HCT116 (cell line): ENCODE measurements at regions not wholly inside any gene's neighbourhood (a gene's known extent, or its start where the extent isn't known, plus 50 kb on each side); places are given as distances from the start of the nearest gene placed in this dataset.
A peak's percentile ranks its signal among the peaks of the same experiment; 100 is the strongest.

ENCODE experiments used
- ATAC-seq: fragments of 200-7000 bp; cut with Tn5 transposase; 2 replicates; pipeline ENCODE4 v1.9.1; 2020; ENCODE audit warnings: mild to moderate bottlenecking, moderate library complexity
- BruUV-seq: library from RNA; stranded (reverse); fragments of 400-500 nt; replicated peaks from 2 replicates; lab custom pipeline; 2021; lab: Mats Ljungman, UMichigan
- CTCF ChIA-PET: fragments of 300-600 bp; sonication (Branson Sonifier 250); formaldehyde crosslinking; loops from one replicate; lab custom pipeline; 2021; ENCODE audit warnings: antibody characterized with exemption; lab: Charles Lee
- POLR2A ChIA-PET: fragments of 300-600, 350-600 bp; sonication (Branson Sonifier 250); formaldehyde crosslinking; loops from one replicate; lab custom pipeline; 2021; ENCODE audit warnings: antibody characterized with exemption; lab: Charles Lee
- RAD21 ChIA-PET, 2 experiments: fragments of 300-600 bp; sonication (Branson Sonifier 250); formaldehyde crosslinking; loops; one replicate each; lab custom pipeline; 2023; ENCODE audit warnings: low total read pairs in 2 of 2; ENCODE audit not compliant: uncharacterized antibody in 2 of 2, unreplicated experiment in 2 of 2, low non-redundant PET in 1 of 2; lab: Charles Lee
- DNase-seq: peaks from one replicate; pipeline ENCODE4 v3.0.0-alpha.2; 2010; ENCODE audit warnings: low read depth, low spot score
- H2AFZ ChIP-seq: fragments of 200-600 bp; shearing (Covaris generic), sonication (generic); 2 replicates; pipeline ENCODE4 v1.6.1; 2017; ENCODE audit warnings: low read depth, mixed run types, mixed read lengths, antibody characterized with exemption, low read length; ENCODE audit not compliant: poor library complexity, severe bottlenecking
- H3K27ac ChIP-seq: 2 replicates; pipeline ENCODE4 v1.5.1; 2012; ENCODE audit warnings: low read depth, low read length
- H3K27me3 ChIP-seq: fragments of 200-600 bp; sonication (generic); 2 replicates; pipeline ENCODE4 v1.6.1; 2016; ENCODE audit warnings: mixed run types, low read length, mixed read lengths; ENCODE audit not compliant: insufficient read depth
- H3K36me3 ChIP-seq, 2 experiments: fragments of 200-500 bp in 1 of 2; fragments of 200-600 bp in 1 of 2; sonication (Bioruptor generic) in 1 of 2; sonication (generic) in 1 of 2; 2 replicates each; pipeline versions ENCODE4 v1.5.1 to v1.6.1; 2014 to 2016; ENCODE audit warnings: low read length in 2 of 2, inconsistent platforms in 1 of 2, mixed read lengths in 1 of 2, mixed run types in 1 of 2; ENCODE audit not compliant: insufficient read depth in 2 of 2, control insufficient read depth in 1 of 2
- H3K4me1 ChIP-seq, 2 experiments: fragments of 200-600 bp in 1 of 2; sonication (generic) in 1 of 2; 2 replicates each; pipeline versions ENCODE4 v1.5.1 to v1.6.1; 2012 to 2017; ENCODE audit warnings: low read length in 2 of 2, inconsistent platforms in 1 of 2, mild to moderate bottlenecking in 1 of 2, mixed read lengths in 1 of 2, mixed run types in 1 of 2, moderate library complexity in 1 of 2; ENCODE audit not compliant: insufficient read depth in 2 of 2, control insufficient read depth in 1 of 2
- H3K4me2 ChIP-seq: fragments of 200-600 bp; sonication (generic); 2 replicates; pipeline ENCODE4 v1.6.1; 2017; ENCODE audit warnings: mixed run types, low read length, mixed read lengths
- H3K4me3 ChIP-seq, 2 experiments: fragments of 200-600 bp in 1 of 2; sonication (generic) in 1 of 2; replicated peaks in 1 of 2; 2 replicates each; pipeline ENCODE4 v1.5.1; 2011 to 2016; ENCODE audit warnings: low read length in 2 of 2, control low read depth in 1 of 2, low read depth in 1 of 2, mild to moderate bottlenecking in 1 of 2, mixed read lengths in 1 of 2, mixed run types in 1 of 2
- H3K79me2 ChIP-seq: fragments of 200-600 bp; sonication (generic); 2 replicates; pipeline ENCODE4 v1.6.1; 2017; ENCODE audit warnings: mild to moderate bottlenecking, mixed run types, low read length, moderate library complexity, mixed read lengths; ENCODE audit not compliant: insufficient read depth
- H3K9ac ChIP-seq: fragments of 200-600 bp; sonication (generic); 2 replicates; pipeline ENCODE4 v1.6.1; 2016; ENCODE audit warnings: low read length, mixed read lengths
- H3K9me2 ChIP-seq: fragments of 200-600 bp; sonication (generic), shearing (Covaris generic); 2 replicates; pipeline ENCODE4 v1.6.1; 2017; ENCODE audit warnings: mixed run types, mild to moderate bottlenecking, moderate library complexity; ENCODE audit not compliant: insufficient read depth
- H3K9me3 ChIP-seq, 2 experiments: fragments of 200-500 bp in 1 of 2; fragments of 200-600 bp in 1 of 2; sonication (Bioruptor generic) in 1 of 2; sonication (generic) in 1 of 2; 2 replicates each; pipeline ENCODE4 v1.6.1; 2014 to 2017; ENCODE audit warnings: low read length in 2 of 2, mixed read lengths in 2 of 2, inconsistent platforms in 1 of 2, low read depth in 1 of 2, mild to moderate bottlenecking in 1 of 2, mixed run types in 1 of 2, moderate library complexity in 1 of 2; ENCODE audit not compliant: control insufficient read depth in 1 of 2, insufficient read depth in 1 of 2
- H4K20me1 ChIP-seq: fragments of 200-600 bp; sonication (generic), shearing (Covaris generic); 2 replicates; pipeline ENCODE4 v1.6.1; 2017; ENCODE audit warnings: mixed run types, mild to moderate bottlenecking, moderate library complexity; ENCODE audit not compliant: insufficient read depth
- CTCF ChIP-seq, 3 experiments: fragments of 200-600 bp in 1 of 3; sonication (generic) in 1 of 3; IDR thresholded peaks in 2 of 3; conservative IDR thresholded peaks in 1 of 3; 2 replicates each; pipeline ENCODE4 v1.5.1; 2012 to 2017; ENCODE audit warnings: low read depth in 2 of 3, low read length in 2 of 3, antibody characterized with exemption in 1 of 3, borderline replicate concordance in 1 of 3, control low read depth in 1 of 3, mild to moderate bottlenecking in 1 of 3, mixed read lengths in 1 of 3, mixed run types in 1 of 3, moderate library complexity in 1 of 3; ENCODE audit not compliant: insufficient read depth in 1 of 3
- POLR2A ChIP-seq: IDR thresholded peaks from 2 replicates; pipeline ENCODE4 v1.7.0; 2011; ENCODE audit warnings: borderline replicate concordance; ENCODE audit not compliant: insufficient read depth, insufficient read length; ENCODE audit errors: extremely low read depth
- RAD21 ChIP-seq: IDR thresholded peaks from 2 replicates; pipeline ENCODE4 v1.6.1; 2012; ENCODE audit warnings: low read depth, mild to moderate bottlenecking
- SIN3A ChIP-seq: IDR thresholded peaks from 2 replicates; pipeline ENCODE4 v1.6.1; 2012; ENCODE audit warnings: low read depth
- intact Hi-C: fragments of 100-400 bp; cut with micrococcal nuclease; formaldehyde crosslinking; loops from 2 replicates; pipeline ENCODE4 v1.10.0; 2022

DNA sequence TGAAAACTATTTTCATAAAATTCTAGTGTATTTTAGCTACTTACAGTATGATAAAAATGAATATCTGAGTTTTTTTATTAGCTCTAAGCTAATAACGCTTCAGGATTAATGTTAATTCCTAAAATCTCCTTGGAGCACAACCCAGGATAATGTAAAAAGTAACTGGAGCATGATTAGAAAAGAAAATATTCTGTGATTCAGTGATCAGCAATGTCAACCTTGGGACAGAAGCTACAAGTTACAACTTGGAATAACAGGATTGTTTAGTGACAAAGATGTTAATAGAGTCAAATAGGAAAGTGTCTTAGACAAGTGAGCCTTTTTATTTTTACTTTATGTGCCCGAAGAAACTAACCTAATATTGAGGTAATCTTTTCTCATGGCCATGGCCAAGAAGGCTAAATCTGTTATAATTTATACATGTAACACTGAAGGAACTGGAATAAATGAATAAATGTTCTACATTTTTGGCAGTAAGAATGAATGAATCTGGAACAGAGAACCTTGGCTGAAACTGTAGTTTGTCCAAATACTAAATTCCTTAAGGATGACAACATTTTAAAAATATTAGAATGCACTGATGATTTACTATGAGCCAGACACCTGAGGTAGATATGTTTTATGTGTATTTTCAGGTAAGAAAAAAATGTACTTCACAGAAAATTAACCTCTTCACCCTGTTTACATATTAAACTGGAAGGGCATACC, 994.0 kb downstream of the GRIK2 start:
- H3K9ac ChIP-seq: no peak overlapping the region

DNA sequence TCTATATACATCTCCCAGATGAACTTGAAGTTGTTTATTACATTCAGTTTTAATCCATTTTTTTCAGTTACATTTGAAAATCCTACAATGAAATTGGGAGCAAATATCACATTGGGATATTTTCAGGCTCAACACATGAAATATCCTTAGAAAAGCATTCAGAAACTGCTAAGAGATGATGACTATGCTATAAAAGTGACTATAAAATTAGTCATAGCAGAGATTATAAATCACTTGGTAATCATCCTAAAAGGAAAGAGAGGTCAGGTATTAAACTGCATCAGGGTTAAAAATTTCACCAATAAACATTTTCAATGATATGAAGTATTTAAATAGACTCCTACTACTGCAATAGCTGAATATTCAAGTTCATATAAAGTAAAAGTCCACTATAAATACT, 987.7 kb downstream of the GRIK2 start:
- no peak for ATAC-seq
- intact Hi-C loops: no loop called here
- POLR2A ChIA-PET: no interaction called here
- Histone ChIP-seq H3K4me3 (no peak overlapping the region), H3K27ac (no peak overlapping the region), H3K4me1 (no peaks in the 10 kb centered on the region), H3K9ac (no peak overlapping the region), H3K27me3 (no peaks in the 10 kb centered on the region), H3K9me3 (no peaks in the 10 kb centered on the region), H4K20me1 (no peaks in the 10 kb centered on the region), H3K36me3 (no peaks in the 10 kb centered on the region), H3K79me2 (no peaks in the 10 kb centered on the region), H2AFZ (no peak overlapping the region), H3K9me2 (no peaks in the 10 kb centered on the region; the same call in 1 of the 2 replicates), H3K4me2 (no peak overlapping the region)
- CTCF ChIA-PET: interaction anchor here (0.9 kb wide), 1 partner anchor 9 kb away, joined by 4 read pairs; no protein-coding TSS in a partner anchor
- no peak for DNase-seq
- RAD21 ChIA-PET: no interaction called here
- TF ChIP-seq CTCF (IDR thresholded peaks at IDR 0.05 in 2 of 3, conservative IDR thresholded peaks at IDR 0.05 in 1 of 3; ENCODE audit: borderline replicate concordance in 1 of 3, insufficient read depth in 1 of 3, low read depth in 2 of 3, low read length in 2 of 3) (no peak), POLR2A (no peak), RAD21 (no peak)
- no TSS peak for BruUV-seq

More for the DNA sequence above, 994.0 kb downstream of the GRIK2 start:
- peak overlapping the region; percentile 3 for H2AFZ ChIP-seq
- H4K20me1 ChIP-seq: no peaks in the 10 kb centered on the region
- no peaks in the 10 kb centered on the region for H3K27me3 ChIP-seq
- no peak for ATAC-seq
- H3K9me3 ChIP-seq: no peaks in the 10 kb centered on the region
- no peaks in the 10 kb centered on the region for H3K36me3 ChIP-seq
- CTCF ChIA-PET: no interaction called here
- H3K79me2 ChIP-seq: no peaks in the 10 kb centered on the region
- no peak overlapping the region for H3K27ac ChIP-seq
- intact Hi-C loops: no loop called here
- no peaks in the 10 kb centered on the region for H3K9me2 ChIP-seq
- H3K4me3 ChIP-seq: no peak overlapping the region
- no peak for TF ChIP-seq RAD21
- TF ChIP-seq SIN3A: no peak
- BruUV-seq: no TSS peak
- no peaks in the 10 kb centered on the region for H3K4me1 ChIP-seq
- no peak overlapping the region for H3K4me2 ChIP-seq
- no peak for DNase-seq
- RAD21 ChIA-PET: no interaction called here
- POLR2A ChIA-PET: interaction anchor here (1.2 kb wide), 1 partner anchor 10 kb away, joined by 3 read pairs; no protein-coding TSS in a partner anchor
